ENCODE measurements at regions not wholly inside any gene's neighbourhood (a gene's known extent, or its start where the extent isn't known, plus 50 kb on each side); places are given as distances from the start of the nearest gene placed in this dataset.

DNA sequence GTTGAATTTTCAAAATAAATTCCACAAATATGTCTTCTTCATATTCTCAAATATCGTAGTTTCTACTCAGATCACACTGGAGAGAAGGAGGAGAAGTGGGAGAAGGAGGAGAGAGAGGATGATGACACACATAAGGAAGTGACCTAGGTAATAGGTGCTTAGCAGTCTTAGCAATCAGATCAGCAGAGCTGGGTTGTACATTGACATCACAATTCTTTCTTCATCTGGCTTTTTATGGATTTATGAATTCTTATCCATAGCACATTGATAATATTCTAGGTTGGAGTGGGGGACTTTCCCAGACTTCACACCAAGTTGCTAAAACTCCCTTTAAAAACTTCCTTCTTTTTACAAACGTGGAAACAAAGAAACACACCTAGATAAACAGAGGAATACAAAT is 86.9 kb downstream of the FGF9 start:
- TF ChIP-seq, protein P1, sequence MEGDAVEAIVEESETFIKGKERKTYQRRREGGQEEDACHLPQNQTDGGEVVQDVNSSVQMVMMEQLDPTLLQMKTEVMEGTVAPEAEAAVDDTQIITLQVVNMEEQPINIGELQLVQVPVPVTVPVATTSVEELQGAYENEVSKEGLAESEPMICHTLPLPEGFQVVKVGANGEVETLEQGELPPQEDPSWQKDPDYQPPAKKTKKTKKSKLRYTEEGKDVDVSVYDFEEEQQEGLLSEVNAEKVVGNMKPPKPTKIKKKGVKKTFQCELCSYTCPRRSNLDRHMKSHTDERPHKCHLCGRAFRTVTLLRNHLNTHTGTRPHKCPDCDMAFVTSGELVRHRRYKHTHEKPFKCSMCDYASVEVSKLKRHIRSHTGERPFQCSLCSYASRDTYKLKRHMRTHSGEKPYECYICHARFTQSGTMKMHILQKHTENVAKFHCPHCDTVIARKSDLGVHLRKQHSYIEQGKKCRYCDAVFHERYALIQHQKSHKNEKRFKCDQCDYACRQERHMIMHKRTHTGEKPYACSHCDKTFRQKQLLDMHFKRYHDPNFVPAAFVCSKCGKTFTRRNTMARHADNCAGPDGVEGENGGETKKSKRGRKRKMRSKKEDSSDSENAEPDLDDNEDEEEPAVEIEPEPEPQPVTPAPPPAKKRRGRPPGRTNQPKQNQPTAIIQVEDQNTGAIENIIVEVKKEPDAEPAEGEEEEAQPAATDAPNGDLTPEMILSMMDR (IDR thresholded peaks at IDR 0.05): no peak
- no peak for TF ChIP-seq POLR2A (IDR thresholded peaks at IDR 0.05)
